ENCODE measurements at regions not wholly inside any gene's neighbourhood (a gene's known extent, or its start where the extent isn't known, plus 50 kb on each side); places are given as distances from the start of the nearest gene placed in this dataset.

- no peak for TF ChIP-seq CTCF (conservative IDR thresholded peaks at IDR 0.05 in 1 of 2, IDR thresholded peaks at IDR 0.05 in 1 of 2; ENCODE audit: low read depth in 1 of 2, low read length in 2 of 2)
- TF ChIP-seq EZH2 (IDR thresholded peaks at IDR 0.05; ENCODE audit: low read length, missing control alignments) = no peak
These were observed 219.3 kb downstream of the SPP2 start for GRCh38 chr2:234269769-234270204.

Data from fibroblast of lung (primary cell).